ENCODE measurements at regions not wholly inside any gene's neighbourhood (a gene's known extent, or its start where the extent isn't known, plus 50 kb on each side); places are given as distances from the start of the nearest gene placed in this dataset.

DNA sequence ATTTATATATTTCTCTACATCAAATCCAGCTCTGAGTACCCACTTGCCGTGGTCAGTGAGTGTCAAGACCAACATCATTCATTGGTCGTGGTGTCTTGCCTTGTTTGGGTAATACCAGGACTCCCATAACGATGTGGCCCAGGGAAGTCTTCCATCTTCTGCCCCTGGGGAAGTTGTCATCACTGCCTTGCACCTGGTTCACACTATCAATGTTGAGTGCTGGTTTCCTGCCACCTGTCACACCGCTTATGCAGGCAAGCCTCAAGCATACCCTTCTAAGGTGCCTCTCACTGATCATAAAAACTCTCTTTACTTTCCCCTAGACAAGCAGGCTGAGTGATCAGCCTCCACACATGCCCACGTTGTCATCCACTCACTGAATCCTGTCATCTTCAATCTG lies 382.4 kb downstream of the KCTD12 start:
- no peaks in the 10 kb centered on the region for H3K36me3 ChIP-seq
- H3K27ac ChIP-seq: no peak overlapping the region
- H3K9me3 ChIP-seq: no peaks in the 10 kb centered on the region
- no peak for DNase-seq
- no peaks in the 10 kb centered on the region for H3K4me1 ChIP-seq
- no peak for TF ChIP-seq CTCF (IDR thresholded peaks at IDR 0.05)
- no peak for TF ChIP-seq POLR2AphosphoS5 (IDR thresholded peaks at IDR 0.05)
- TF ChIP-seq POLR2A (IDR thresholded peaks at IDR 0.05): no peak
- no peak for TF ChIP-seq EP300 (IDR thresholded peaks at IDR 0.05)
- no peak overlapping the region for H3K4me3 ChIP-seq
- WGBS, 2 donors: 42 to 58% methylated on average over 5 of the region's 5 CpGs
- no peaks in the 10 kb centered on the region for H3K27me3 ChIP-seq
- intact Hi-C loops (cut with DNase I): no loop called here

DNA sequence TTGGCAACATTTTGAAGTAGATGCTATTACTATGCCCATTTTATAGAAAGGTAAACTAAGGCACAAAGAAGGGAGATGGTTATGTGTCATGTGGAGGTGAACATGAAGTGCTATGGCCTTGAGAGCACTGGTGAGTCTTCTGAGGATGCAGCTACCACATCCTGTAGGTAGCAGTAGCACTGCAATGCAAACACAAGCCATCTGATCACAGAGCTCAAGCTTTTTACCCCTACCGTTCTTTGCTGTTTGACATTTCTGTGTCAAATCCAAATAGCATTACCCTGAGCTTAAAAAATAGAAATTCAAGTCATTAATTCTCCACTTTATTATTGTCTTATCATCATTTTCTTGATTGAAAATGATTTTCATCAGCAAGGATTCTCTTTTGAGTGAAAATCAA lies 382.9 kb downstream of the KCTD12 start:
- TF ChIP-seq CTCF (IDR thresholded peaks at IDR 0.05): no peak
- TF ChIP-seq POLR2AphosphoS5 (IDR thresholded peaks at IDR 0.05): no peak
- no peak for TF ChIP-seq POLR2A (IDR thresholded peaks at IDR 0.05)
- no peak for TF ChIP-seq EP300 (IDR thresholded peaks at IDR 0.05)
- Histone ChIP-seq H3K27me3 (no peaks in the 10 kb centered on the region), H3K9me3 (no peaks in the 10 kb centered on the region), H3K4me1 (no peaks in the 10 kb centered on the region), H3K36me3 (no peaks in the 10 kb centered on the region), H3K4me3 (no peak overlapping the region), H3K27ac (no peak overlapping the region)
- WGBS, 2 donors: 63 to 84% methylated on average over 1 of the region's 1 CpG
- no peak for DNase-seq
- intact Hi-C loops (cut with DNase I): no loop called here

DNA sequence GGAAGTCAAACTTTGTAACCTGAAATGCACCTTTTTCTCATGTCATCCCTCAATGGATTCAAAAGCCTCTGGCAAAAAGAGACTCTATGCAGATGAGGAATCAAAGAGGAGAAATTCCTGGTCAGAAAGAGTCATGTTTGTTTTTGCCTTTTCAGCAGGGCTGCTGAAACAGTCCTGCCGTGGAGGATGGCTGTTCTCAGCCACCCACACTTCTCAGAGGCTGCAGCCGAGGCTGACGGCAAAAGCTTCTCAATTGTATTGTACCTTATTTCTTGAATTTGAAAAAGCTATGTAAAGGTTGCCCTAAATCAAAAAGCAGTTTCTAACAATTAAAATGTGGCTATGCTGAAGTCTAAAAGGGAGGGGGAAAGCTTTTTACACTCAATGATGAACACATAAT lies 385.3 kb downstream of the KCTD12 start:
- no peaks in the 10 kb centered on the region for H3K9me3 ChIP-seq
- no peaks in the 10 kb centered on the region for H3K36me3 ChIP-seq
- no peak for DNase-seq
- TF ChIP-seq CTCF (IDR thresholded peaks at IDR 0.05): no peak
- TF ChIP-seq POLR2A (IDR thresholded peaks at IDR 0.05): no peak
- no peak for TF ChIP-seq EP300 (IDR thresholded peaks at IDR 0.05)
- no peak for TF ChIP-seq POLR2AphosphoS5 (IDR thresholded peaks at IDR 0.05)
- no peak overlapping the region for H3K4me3 ChIP-seq
- WGBS, 2 donors: 52 to 77% methylated on average over 3 of the region's 3 CpGs
- H3K27ac ChIP-seq: no peak overlapping the region
- no peaks in the 10 kb centered on the region for H3K27me3 ChIP-seq
- H3K4me1 ChIP-seq: no peaks in the 10 kb centered on the region
- intact Hi-C loops (cut with DNase I): no loop called here

GRCh38 chr13:76499891-76500290 lies 386.3 kb downstream of the KCTD12 start:
- TF ChIP-seq POLR2A (IDR thresholded peaks at IDR 0.05): no peak
- no peak for TF ChIP-seq EP300 (IDR thresholded peaks at IDR 0.05)
- TF ChIP-seq POLR2AphosphoS5 (IDR thresholded peaks at IDR 0.05): no peak
- no peak for TF ChIP-seq CTCF (IDR thresholded peaks at IDR 0.05)
- Histone ChIP-seq H3K27me3 (no peaks in the 10 kb centered on the region), H3K36me3 (no peaks in the 10 kb centered on the region), H3K27ac (no peak overlapping the region), H3K4me3 (no peak overlapping the region), H3K9me3 (no peaks in the 10 kb centered on the region), H3K4me1 (no peaks in the 10 kb centered on the region)
- WGBS, 2 donors: 88% methylated on average over 1 of the region's 1 CpG
- no peak for DNase-seq
- intact Hi-C loops (cut with DNase I): no loop called here

GRCh38 chr13:76489274-76489673 lies 396.9 kb downstream of the KCTD12 start:
- no peak for TF ChIP-seq EP300 (IDR thresholded peaks at IDR 0.05)
- no peak for TF ChIP-seq CTCF (IDR thresholded peaks at IDR 0.05)
- TF ChIP-seq POLR2AphosphoS5 (IDR thresholded peaks at IDR 0.05): no peak
- Histone ChIP-seq H3K27ac (no peak overlapping the region), H3K4me3 (no peak overlapping the region), H3K27me3 (no peaks in the 10 kb centered on the region), H3K9me3 (no peaks in the 10 kb centered on the region), H3K36me3 (no peaks in the 10 kb centered on the region), H3K4me1 (no peaks in the 10 kb centered on the region)
- DNase-seq: no peak
- 77 to 86% methylated on average over 1 of the region's 1 CpG for WGBS, 2 donors
- intact Hi-C loops (cut with DNase I): no loop called here

Measured in sigmoid colon (tissue), 6 donors.